SK-N-MC (cell line): ENCODE measurements at regions not wholly inside any gene's neighbourhood (a gene's known extent, or its start where the extent isn't known, plus 50 kb on each side); places are given as distances from the start of the nearest gene placed in this dataset.

Source experiments
- EZH2 ChIP-seq: fragments of 200-600 bp; sonication (generic); IDR thresholded peaks from one replicate; pipeline ENCODE4 v1.6.1; 2017; ENCODE audit warnings: antibody characterized with exemption
- POLR2AphosphoS5 ChIP-seq: IDR thresholded peaks from 2 replicates; pipeline ENCODE4 v1.6.1; 2012; ENCODE audit warnings: mild to moderate bottlenecking, low read depth, low read length, borderline replicate concordance

- TF ChIP-seq POLR2AphosphoS5: no peak
- no peak for TF ChIP-seq EZH2
These were observed 72.6 kb upstream of the MFGE8 start for GRCh38 chr15:88985547-88986393.
